ENCODE measurements at regions not wholly inside any gene's neighbourhood (a gene's known extent, or its start where the extent isn't known, plus 50 kb on each side); places are given as distances from the start of the nearest gene placed in this dataset.

DNA sequence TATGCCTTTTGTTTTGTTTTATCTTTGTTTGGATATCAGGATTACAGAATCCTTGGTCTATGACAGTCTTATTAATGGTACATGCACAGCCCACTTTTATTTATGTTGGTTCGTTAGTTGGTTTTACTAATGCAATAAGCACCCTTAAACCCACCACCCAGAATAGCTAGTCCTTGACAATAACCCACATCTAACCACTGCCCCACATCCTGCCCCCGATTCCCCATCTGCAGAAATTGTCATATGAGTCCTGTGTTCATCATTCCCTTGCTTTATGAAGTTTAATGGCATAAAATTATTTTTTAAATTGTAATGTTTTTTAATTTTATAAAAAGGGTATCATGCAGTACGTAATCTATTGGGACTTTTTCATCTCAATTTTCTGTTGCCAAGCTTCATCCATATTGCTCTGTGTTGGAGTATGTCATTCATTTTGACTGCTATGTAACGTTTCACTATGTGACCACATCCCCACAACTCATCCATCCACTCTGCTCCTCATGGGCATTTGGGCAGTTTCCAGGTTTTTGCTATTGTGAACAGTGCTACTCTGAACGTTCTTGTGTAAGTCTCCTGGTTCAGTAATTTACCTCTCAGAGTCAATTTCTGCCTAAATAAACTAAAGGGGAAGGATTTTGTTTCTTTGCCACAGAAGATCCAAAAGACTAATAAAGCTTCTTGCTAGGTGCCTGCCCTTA lies 150.4 kb downstream of the MRPL14 start:
- H3K36me3 ChIP-seq (ENCODE audit: control insufficient read depth, insufficient read depth, low read length): no peaks in the 10 kb centered on the region
- H3K27me3 ChIP-seq (ENCODE audit: control insufficient read depth, insufficient read depth, low read length): no peaks in the 10 kb centered on the region
- TF ChIP-seq, protein P1, sequence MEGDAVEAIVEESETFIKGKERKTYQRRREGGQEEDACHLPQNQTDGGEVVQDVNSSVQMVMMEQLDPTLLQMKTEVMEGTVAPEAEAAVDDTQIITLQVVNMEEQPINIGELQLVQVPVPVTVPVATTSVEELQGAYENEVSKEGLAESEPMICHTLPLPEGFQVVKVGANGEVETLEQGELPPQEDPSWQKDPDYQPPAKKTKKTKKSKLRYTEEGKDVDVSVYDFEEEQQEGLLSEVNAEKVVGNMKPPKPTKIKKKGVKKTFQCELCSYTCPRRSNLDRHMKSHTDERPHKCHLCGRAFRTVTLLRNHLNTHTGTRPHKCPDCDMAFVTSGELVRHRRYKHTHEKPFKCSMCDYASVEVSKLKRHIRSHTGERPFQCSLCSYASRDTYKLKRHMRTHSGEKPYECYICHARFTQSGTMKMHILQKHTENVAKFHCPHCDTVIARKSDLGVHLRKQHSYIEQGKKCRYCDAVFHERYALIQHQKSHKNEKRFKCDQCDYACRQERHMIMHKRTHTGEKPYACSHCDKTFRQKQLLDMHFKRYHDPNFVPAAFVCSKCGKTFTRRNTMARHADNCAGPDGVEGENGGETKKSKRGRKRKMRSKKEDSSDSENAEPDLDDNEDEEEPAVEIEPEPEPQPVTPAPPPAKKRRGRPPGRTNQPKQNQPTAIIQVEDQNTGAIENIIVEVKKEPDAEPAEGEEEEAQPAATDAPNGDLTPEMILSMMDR (IDR thresholded peaks at IDR 0.05; ENCODE audit: insufficient read depth, low read length, poor library complexity, severe bottlenecking): no peak
- no peak for DNase-seq (ENCODE audit: low read depth)
- no peak overlapping the region for H3K4me3 ChIP-seq (ENCODE audit: low read depth, low read length)

DNA sequence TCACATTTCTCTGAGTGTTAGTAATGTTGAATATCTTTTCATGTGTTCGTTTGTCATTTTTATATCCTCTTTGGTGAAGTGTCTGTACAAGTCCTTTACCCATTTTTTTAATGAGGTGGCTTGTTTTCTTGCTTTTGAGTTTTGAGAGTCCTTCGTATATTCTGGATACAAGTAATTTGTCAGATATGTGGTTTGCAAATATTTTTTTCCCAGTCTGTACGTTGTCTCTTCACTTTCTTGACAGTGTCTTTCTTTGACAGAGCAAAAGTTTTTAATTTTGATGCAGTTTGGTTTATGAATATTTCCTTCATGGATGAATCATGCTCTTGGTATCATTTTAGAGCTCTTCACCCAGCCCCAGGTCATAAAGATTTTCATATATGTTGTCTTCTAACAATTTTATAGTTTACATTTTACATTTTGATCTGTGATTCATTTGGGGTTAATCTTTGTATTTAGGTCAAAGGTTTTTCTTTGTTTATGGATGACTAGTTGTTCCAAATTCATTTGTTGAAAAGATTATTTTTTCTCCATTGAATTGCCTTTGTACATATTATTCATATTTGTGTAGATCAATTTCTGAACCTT lies 152.5 kb downstream of the MRPL14 start:
- DNase-seq (ENCODE audit: low read depth): no peak

DNA sequence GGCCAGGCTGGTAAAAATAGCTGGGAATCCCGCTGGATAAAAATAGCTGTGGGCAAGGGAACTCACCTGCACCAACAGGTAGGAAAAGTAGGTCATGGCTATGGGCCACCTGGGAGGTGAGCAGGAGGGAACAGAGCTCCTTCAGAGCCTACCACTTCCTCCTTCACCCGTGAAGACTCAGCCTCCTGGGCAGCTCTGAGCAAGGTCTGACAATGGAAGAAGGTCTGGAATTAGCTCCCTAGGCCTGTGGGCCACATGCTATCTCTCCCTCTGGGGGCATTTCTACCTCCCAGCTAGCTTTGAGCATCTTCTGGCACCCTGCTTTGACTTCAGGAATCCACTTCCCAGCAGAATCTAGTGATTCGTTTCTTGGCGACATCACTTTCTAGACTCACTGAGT lies 153.9 kb downstream of the MRPL14 start:
- no peak for DNase-seq (ENCODE audit: low read depth)
- TF ChIP-seq, protein P1 (IDR thresholded peaks at IDR 0.05; ENCODE audit: insufficient read depth, low read length, poor library complexity, severe bottlenecking): no peak

More for the DNA sequence above, 152.5 kb downstream of the MRPL14 start:
- no peak overlapping the region for H3K4me3 ChIP-seq (ENCODE audit: low read depth, low read length)
- no peaks in the 10 kb centered on the region for H3K36me3 ChIP-seq (ENCODE audit: control insufficient read depth, insufficient read depth, low read length)
- TF ChIP-seq, protein P1 (IDR thresholded peaks at IDR 0.05; ENCODE audit: insufficient read depth, low read length, poor library complexity, severe bottlenecking): no peak
- H3K27me3 ChIP-seq (ENCODE audit: control insufficient read depth, insufficient read depth, low read length): no peaks in the 10 kb centered on the region

DNA sequence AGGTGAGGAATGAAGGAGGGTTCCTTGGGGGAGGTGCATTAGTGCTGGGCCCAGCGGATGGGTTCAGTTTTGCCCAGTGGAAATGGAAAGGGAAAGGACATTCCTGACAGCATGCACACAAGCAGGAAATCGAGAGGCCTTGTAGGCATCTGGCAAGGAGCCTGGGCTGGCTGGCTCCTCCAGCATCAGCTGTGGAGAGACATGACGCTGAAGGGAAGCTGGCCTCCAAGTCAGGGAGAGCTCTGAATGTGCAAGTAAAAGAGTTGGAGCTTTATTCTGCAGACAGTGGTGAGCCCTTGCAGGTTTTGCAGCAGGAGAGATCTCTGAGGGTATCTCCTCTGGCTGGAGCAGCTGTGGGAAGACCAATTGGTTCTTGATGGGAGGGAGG lies 154.3 kb downstream of the MRPL14 start:
- H3K4me3 ChIP-seq (ENCODE audit: low read depth, low read length): no peak overlapping the region
- TF ChIP-seq, protein P1 (IDR thresholded peaks at IDR 0.05; ENCODE audit: insufficient read depth, low read length, poor library complexity, severe bottlenecking): no peak
- no peaks in the 10 kb centered on the region for H3K27me3 ChIP-seq (ENCODE audit: control insufficient read depth, insufficient read depth, low read length)
- H3K36me3 ChIP-seq (ENCODE audit: control insufficient read depth, insufficient read depth, low read length): no peaks in the 10 kb centered on the region
- DNase-seq (ENCODE audit: low read depth): no peak

More for the DNA sequence above, 153.9 kb downstream of the MRPL14 start:
- no peak overlapping the region for H3K4me3 ChIP-seq (ENCODE audit: low read depth, low read length)
- H3K27me3 ChIP-seq (ENCODE audit: control insufficient read depth, insufficient read depth, low read length): no peaks in the 10 kb centered on the region
- H3K36me3 ChIP-seq (ENCODE audit: control insufficient read depth, insufficient read depth, low read length): no peaks in the 10 kb centered on the region

DNA sequence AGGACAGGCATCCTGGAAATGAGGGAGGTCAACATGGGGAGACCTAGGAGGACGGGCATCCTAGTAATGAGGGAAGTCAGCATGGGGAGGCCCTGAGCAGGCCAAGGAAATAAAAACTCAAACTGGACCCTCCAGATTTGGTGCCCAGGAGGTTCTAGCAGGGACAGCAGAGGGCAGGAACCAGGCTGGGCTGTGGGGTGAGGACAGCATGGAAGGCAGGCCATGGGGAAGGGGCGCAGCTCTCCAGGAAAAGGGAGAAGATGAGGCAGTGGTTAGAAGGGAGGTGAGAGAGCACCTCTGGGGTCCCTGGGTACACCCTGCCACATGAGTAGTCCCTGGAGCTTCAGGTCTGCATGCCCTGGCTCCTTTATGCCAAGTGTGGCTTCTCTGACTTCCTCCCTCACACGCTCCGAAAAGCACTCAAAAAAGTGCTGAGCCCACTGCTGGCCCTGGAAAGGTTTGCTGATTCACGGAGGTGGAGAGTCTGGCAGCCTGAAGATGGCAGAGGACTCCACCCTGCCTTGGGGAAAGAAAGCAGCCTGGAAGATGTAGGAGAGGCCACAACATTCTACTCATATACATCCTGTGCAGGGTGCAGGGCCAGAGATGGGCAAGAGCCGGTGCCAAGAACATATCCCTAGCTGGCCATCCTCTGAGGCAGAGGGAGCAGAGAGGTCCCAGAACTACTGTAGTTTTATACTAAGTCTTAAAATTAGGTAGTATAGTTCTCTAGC lies 154.9 kb downstream of the MRPL14 start:
- Histone ChIP-seq H3K27me3 (ENCODE audit: control insufficient read depth, insufficient read depth, low read length) (no peaks in the 10 kb centered on the region), H3K36me3 (ENCODE audit: control insufficient read depth, insufficient read depth, low read length) (no peaks in the 10 kb centered on the region), H3K4me3 (ENCODE audit: low read depth, low read length) (no peak overlapping the region)
- DNase-seq (ENCODE audit: low read depth): no peak
- TF ChIP-seq, protein P1 (IDR thresholded peaks at IDR 0.05; ENCODE audit: insufficient read depth, low read length, poor library complexity, severe bottlenecking): no peak
